Activated T-helper 9 cell treated with anti-CD3 and anti-CD28 coated beads, Interleukin-2, amount 50 U/mL, for 16 hours (primary cell): ENCODE measurements at regions not wholly inside any gene's neighbourhood (a gene's known extent, or its start where the extent isn't known, plus 50 kb on each side); places are given as distances from the start of the nearest gene placed in this dataset.

Source experiments
- DNase-seq: peaks from one replicate; pipeline ENCODE4 v3.0.0-alpha.2; 2020; ENCODE audit warnings: low read depth

DNA sequence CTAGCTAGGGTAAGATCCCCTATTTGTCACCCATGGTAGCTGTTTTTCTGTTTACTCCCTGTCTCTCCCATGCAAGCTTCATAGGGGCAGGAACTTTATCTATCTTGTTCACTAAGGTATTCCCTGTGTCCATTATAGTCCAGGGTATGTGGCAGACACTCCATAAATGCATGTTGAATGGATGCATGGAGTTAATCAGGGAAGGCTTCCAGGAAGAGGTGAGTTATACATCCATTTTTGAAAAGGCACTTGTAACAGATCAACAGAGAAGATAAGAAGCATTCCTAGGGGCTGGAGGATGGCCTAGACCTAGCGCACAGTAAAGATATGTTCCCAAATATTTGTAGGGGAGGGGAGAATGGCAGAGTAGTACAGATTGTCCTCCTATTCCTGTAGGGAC lies 130.3 kb downstream of the BUD13 start:
- no peak for DNase-seq

DNA sequence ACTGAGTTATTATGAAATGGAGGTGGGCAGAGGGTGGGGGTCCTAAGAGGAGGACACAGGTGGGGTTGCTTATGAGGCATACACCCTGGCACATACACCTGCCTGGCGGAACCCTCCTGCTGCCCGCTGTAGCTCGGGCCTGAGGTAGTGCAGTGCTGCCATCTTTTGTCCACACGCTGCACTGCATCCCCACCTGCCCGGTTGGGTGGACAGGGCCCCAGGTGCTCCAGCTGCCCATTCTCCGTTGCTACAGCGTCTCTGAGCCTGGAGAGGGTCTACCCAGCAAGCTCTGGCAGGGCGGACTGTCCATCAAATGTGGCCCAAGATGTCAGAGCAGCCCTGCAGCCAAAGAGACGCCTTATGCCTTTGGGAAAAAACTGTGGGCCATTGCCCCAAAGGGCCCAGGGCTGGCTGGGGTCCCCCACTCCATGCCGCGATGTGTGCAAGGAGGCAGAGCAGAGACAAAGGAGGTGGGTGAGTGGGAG lies 131.2 kb downstream of the BUD13 start:
- no peak for DNase-seq

DNA sequence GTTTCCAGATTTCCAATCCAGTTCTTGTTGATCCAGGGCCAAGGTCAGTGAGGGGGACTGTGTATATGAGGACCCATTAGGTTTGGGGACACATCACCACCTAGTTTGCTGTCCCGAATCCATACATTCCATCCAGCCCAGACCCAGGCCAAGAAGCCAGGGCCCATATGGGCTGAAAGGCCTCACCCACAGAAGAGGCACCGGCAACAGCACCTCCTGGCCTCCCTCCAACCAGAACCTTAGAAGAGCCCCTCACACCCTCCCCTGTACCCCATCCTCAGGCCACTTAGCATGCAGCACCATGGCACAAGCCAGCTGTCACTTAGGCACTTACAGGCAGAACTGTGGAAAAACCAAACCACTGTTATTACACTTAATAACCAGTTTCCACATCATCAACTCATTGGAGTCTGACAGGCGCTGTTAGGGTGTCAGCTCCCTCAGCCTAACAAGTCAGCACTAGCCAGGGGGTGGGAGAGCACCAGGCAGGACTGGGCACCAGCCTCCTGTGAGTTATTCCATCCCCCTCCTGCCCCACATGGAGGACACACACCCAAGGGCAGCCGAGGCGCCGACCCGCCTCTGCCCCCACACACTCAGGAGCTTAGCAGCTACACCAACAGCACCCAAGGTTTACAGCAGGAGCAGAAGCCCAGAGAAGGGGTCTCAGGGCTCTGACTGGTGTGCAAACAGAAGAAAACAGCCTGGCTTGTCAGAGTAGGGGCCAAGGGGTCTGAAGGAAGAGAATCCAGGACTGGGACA lies 132.0 kb downstream of the BUD13 start:
- no peak for DNase-seq

DNA sequence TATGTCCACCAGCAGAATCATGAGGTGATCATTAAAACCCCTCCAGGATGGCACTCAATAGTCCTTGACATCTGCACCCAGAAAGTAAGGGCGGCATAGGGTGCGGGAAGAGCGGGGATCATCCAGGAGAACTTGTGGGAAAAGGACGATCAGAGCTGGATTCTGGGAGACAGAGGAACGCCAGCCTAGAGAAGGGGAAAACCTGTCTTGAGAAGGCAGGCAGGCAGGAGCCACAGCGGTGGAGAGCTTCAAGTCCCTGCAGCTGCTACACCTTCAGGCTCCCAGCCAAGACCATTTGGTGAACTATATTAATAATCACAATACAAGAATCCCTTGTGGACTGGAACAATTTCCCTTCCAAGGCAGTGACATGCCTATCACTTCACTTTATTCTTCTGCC lies 134.3 kb downstream of the BUD13 start:
- DNase-seq = no peak

DNA sequence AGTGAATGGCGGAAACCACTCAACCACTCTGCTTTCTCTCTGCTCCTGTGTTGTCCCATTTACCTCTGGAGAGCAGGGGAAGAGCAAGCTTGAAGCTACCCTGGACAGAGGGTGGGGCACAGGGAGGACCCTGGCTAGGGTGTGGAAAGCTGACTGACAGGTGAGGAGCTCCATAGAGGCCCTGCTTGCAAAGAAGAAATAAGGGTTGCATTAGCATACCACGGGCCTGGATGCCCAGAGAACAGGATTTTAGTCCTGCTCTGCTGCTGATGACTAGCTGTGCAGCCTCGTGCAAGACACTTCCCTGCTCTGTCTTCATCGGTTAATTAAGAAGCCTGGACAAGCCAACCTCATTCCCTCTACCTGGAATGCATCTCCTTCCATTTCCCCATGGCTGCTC lies 135.0 kb downstream of the BUD13 start:
- no peak for DNase-seq

DNA sequence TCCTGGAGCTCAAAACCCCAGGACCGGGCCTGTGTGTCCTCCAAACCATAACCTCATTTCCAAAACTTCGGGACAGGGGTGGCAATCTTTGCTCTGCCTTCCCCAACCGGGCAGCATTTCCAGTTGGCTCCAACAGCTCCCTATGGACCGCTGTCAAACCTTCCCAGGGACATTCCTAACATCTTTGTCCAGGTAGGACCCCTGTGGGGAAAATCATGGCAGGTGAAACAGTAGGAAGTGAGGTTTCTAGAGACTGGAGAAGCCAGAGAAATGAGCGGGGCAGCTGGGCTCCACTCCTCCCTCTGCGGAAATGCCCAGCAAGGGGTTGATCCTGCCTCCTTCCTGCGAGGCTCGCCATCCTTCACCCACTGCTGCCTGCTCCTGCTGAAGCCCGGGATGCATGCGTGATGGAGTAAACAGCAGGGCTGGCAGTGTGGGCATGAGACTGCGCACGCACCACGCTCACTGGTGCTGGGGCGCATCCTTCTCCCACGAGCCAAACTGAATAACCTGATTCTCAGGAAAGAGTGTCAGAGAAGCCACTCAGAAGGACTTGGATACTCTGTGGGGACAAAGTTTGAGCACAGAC lies 136.4 kb downstream of the BUD13 start:
- no peak for DNase-seq

DNA sequence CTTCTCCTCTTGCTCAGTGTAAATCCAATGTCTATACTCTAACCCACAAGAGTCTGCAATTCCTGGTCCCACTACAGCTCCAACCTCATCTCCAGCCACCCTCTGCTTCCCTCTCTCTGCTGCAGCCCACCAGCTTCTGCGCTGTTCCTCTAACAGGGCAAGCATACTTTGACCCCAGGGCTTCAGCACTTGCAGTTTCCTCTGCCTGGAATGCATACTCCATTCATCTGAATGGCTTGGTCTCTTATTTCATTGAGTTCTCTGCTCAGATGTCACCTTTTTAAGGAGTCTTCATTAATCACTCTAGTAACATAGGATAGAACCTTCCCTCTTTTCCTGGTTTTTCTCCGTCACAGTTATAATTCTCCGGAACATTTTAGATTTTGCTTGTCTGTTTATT lies 141.6 kb downstream of the BUD13 start:
- DNase-seq = no peak

DNA sequence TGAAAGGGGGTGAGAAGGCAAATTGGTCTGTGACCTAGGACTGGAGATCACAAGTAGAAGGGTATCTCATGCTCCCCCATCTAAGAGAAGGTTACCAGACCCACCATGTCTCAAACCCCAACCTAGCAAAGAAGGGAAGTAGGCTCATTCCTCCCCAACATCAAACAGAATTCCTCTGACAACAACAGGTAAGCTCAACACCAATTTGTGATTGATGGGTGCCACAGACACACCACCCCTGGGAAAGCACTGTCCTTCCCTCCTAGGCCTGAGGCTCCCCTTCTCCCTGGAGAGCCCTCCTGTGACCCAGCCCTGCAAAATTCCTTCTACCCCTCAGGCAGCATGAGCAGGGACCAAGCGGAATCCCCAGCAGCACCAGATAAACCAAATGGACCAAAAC lies 154.3 kb downstream of the BUD13 start:
- DNase-seq = no peak

DNA sequence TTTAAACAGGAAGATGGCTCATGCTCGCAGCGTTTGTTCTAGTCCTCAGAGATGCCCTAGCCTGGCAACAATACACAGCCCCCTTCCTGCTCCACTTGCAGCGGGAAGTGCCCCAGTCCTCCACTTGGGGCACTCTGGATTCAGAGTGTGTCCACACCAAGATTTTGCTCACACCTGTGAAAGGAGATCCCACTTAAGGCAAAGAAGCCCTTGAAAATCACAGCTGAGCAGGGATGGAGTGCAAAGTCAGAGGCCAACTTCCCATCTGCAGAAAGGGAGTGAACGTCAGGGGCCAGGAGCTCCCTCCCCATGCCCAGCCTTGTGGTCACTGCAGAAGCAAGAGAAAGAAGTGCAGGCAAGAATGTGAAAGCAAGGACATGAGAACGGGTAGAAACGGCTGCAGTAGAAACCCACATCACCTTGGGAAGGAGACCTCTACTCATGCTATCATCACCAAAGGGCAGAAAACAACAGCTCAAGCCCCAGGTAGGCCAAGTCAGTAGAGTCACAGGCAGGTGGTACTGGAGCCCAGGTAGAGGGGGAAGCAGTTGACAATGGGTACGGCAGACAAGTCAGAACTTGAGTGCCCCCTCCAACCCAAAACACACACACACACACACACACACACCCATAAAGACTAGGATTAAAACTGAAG lies 157.4 kb downstream of the BUD13 start:
- DNase-seq = no peak

DNA sequence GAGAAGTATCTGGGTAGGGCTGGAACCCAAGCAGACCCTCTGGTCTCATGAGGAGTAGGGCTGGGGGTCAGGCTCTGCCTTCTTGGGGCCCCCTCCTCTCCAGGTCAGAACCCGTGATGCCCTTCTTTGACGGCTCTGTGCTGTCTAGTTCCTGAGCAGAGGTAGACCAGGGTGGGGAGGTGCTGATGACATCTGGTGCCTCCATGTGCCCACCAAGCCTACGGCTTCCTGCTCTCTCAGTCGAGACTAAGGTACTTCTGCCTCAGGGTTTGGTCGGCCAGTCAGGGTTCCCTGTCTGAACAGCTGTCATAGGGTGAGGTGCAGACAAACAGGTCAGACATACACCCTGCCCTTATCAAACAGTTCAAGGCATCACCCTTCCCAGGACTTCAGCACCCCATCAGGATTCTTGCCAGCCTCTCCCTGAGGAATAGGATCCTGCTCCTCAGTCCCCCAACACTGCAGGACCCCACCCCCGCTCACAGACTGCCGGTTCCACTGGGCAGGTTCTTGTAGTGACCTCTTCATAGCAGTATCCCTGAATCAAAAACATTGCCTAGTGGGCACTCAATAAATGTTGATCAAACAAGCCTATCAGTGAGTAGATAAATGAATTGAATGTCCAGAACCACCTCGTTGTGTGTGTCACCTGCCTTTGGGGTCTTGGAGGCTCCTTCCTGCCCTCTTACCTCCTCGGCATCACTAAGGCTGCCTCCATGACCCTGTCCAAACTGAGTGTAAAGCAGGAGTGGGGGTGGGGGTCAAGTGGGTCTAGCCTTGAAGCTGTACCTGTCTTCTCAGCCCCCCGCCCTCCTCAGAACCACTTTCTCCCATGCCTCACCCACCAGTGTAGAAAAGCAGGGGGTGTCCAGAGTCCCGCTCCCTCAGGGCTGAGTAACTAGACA lies 158.2 kb downstream of the BUD13 start:
- DNase-seq = no peak

DNA sequence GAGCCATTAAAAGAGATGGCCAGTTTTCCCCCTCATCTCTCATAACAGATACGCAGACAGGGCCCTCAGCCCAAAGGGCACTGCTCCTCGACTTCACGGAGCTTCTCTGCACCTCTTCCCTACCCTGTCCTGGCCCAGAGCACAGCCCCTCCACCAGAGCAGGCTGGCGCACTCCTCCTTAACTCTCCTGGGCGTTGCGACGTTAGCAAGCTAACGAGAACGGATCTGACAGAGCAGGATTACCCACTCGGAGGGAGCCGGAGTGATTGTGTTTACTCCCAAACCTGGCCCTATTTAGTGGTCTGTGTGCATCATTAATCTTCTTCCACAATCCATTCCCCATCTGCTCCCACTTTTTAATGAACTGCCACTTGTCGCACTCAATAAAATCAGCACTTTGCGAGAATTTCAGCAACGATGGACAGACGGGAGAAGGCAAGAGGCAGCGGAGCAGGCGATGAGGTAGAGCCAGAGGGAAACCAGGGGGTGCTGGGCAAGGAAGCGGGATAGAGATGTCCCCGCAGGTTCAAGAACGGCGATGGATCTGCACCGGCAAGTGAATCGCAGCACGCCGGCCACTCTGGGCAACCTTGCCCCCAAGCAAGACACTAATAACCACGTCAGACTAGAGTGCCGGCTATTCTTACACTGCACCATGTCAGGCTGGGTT lies 159.4 kb downstream of the BUD13 start:
- no peak for DNase-seq

DNA sequence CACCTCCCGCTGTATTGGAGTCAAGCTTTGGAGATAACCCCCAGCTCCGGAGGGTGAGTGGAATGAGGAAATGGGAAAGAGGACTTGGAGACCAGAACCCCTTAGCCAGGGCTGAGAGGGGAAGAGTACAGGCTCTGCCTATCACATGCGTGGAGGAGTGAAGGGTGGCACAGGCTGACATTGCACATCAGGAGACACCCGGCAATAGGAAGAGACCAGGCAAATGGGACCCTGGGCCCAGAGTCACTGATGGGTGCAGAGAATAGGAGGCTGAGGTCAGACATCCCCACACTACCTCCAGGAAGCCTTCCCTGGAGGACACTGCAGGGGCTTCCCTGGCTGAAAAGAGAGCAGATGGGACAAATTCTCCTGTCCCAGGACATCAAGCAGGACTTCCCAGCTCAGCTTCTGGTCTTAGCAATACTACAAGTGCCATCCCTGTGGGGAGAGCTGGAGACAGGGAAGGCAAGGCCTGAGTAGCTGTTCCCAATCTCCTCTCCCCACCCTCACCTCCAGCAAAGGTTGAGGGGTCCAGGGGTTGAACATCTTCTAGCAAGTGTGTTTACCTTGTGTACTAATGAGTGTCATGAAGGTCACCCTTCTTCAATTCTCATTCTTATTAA lies 160.7 kb downstream of the BUD13 start:
- DNase-seq = no peak

DNA sequence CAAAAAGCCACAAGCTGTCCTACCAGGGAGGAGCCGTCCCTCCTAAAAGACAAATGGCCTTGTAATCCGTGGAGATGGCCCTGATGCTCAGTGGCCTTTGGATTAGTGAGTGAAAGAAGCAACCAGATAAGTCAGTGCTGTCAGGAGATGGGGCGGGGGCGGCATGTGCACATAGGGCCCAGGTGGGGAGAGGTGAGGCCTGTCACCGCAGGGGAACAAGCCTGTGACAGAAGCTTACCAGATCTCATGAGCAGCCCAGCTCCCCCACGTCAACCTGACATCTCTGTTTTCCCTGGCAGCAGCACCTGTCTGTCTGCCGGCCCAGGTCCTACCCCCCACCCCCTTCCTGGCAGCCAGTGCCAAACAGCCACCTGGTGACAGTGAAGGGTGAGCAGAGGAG lies 162.6 kb downstream of the BUD13 start:
- no peak for DNase-seq

DNA sequence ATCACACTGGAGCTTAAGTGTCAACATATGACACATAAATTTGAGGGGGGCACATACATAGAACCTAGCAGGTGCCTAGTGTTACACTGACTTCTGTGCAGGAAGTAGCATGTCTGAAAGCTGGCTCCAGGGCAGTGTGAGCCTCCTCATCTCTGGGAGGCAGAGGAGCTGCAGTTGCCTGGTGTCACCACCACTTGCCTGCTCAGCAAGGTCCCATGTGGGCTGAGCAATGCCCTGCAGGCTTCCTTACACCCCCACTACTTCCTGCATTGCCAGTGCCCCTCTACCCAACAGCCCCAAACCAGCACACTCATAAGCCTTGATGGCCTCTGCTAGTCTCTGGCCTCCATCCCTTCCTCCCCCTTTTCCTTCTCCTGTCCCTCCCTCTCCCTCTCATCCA lies 165.8 kb downstream of the BUD13 start:
- no peak for DNase-seq

DNA sequence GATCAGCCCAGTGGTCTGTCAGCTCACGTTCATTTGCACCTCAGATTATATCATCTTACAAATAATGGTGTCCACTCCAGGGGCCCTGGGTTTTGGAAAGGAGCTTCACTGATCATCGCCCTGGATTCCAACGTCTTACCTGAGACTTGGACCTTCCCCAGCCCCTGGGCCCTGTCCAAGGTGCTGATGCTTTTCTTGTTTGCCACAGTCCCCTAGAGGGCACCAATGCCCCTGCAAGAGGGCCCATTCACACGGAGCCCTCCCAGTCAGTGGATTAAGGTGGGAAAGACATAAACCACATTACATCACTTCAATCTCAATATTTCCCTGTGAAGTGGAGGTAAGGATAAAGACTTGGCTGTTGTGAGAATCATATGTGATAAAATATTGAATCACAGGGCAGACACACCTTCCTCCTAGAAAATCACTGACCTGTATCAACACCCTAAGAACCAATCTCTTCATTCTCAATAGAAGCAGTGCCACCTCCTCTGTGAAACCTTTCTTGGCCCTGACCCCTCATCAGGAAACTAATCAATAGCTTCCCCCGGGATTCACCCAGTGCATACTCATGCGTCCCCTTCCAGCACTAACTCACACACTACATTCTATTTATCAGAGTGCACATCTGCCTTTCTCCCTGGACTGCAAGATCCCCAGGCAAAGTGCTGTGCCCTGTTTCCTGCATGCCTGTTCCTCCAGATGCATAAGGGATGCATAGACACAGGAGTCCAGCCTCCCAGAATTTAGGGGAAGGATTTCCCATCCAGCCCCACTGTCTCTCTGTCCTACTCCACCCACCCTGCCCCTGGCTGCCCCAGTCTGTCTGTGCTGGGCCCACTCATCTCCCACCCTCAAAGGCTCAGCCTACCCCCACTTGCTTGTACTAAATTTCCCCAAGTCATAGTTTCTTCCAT lies 167.0 kb downstream of the BUD13 start:
- DNase-seq = no peak

DNA sequence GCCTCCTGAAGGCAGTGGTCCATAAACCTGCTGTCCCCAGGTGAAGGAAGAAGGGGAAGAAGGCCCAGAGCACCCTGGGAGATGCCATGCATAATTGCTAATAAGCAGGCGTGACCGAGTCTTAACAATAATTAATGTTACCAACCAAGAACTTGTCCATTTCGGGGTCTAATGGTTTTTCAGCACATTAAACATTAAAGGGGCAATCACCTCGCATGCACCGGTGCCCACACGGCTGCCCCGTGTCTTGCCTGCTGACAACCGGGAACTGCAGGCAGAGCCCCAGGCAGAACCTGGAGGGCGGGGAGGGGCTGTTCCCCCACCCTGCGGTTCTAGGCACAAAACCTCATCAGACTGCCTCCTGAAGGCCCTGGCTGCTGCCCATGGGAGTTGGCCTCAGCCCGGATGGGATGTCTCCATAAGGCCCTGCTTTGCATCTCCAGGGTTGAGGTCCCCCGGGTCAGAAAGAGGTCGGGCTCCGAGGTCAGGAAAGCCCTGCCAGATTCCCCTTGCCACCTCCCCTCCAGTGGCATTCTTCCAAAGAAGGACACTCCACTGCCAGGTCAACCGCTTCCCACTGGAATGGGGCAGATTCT lies 169.0 kb downstream of the BUD13 start:
- DNase-seq = no peak

DNA sequence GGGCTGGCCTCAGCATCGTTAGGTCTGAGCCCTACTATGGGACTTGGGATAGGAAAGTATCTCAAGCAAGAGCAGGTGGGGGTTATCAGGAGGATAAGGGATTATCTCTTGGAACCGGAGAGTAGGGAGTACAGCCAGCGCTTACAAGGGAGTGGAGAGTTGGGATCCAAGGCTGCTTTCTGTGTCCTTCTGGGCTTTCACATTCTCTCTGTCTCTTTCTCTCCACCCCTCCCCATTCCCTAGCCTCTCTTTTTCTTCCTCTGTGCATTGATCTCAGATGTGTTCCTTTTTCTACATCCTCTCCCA lies 170.2 kb downstream of the BUD13 start:
- no peak for DNase-seq

DNA sequence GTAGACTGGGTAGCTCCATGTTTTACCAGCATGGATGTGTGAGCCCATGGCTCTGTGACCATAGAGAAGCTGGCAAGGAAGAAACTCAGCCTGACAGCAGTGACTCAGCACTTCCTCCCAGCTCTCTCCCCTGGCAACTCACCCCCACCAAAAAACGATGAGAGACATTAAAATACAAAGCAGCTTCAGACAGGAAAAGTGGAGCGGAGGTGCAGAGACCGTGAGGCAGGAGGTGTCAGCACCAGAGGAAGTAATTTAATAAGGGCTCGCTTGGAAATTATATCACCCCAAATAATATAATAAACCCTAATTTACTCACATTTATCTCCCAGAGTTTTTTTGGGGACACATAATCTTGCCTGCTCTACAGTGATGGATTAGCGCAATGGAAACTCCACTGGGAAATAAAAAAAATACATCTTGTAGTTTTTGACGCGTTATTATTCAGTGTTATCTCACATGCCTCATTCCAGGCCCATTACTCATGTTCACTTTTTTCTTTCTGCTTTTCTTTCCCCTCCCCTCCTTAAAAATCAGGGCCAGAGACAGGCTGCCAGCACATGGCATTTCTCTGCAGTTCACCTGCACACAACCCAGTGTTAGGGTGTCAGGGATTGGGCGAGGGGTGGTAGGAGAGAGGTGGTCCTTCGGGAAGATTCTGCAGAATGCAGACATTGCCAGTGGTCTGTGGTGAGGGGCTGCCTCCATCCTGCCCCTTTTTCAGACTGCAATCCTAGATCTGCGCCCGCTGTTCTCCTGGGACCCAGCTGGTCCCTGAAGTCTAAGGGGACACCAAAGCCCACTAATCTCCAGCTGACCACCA lies 170.8 kb downstream of the BUD13 start:
- DNase-seq = no peak

DNA sequence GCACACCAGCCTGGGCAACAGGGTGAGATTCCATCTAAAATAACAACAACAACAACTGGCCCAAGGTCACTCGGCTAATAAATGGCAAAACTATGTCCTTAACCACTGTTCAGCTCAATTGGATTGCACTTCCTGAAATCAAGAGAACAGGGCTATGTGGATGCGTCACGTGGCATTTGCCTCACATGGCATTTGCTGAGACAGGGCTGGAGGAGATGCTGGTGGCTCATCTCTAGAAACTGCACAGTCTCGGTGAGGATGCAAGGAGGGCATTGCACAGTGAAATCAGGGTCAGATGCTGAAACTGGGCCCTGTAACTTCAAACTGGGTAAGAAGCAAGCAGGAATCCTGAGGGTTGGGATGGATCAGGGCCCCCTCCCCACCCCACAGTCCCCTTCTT lies 171.9 kb downstream of the BUD13 start:
- no peak for DNase-seq
